COLO668 (cell line): ENCODE measurements at regions not wholly inside any gene's neighbourhood (a gene's known extent, or its start where the extent isn't known, plus 50 kb on each side); places are given as distances from the start of the nearest gene placed in this dataset.

ENCODE experiments used
- DNase-seq: peaks from one replicate; lab custom pipeline; 2025; ENCODE audit not compliant: unreplicated experiment; lab: John Stamatoyannopoulos, UW

- no peak for DNase-seq
These were observed 188.5 kb downstream of the HLX start for GRCh38 chr1:221067721-221068120.

GRCh38 chr1:221069178-221069903 lies 190.1 kb downstream of the HLX start:
- DNase-seq, result no peak

- DNase-seq, result no peak
These were observed 190.7 kb downstream of the HLX start for GRCh38 chr1:221069986-221070385.

- no peak for DNase-seq
These were observed 192.5 kb downstream of the HLX start for GRCh38 chr1:221071777-221072176.

- DNase-seq, result no peak
These were observed 193.0 kb downstream of the HLX start for GRCh38 chr1:221072214-221072613.

GRCh38 chr1:221074332-221074731 lies 195.1 kb downstream of the HLX start:
- no peak for DNase-seq

GRCh38 chr1:221075911-221076310 lies 196.7 kb downstream of the HLX start:
- DNase-seq, result no peak

GRCh38 chr1:221076391-221076811 lies 197.2 kb downstream of the HLX start:
- no peak for DNase-seq

- DNase-seq, result no peak
These were observed 199.2 kb downstream of the HLX start for GRCh38 chr1:221078260-221078965.

- DNase-seq, result no peak
These were observed 204.7 kb downstream of the HLX start for GRCh38 chr1:221083902-221084301.

GRCh38 chr1:221084681-221085080 lies 205.4 kb downstream of the HLX start:
- DNase-seq, result no peak

- no peak for DNase-seq
These were observed 206.6 kb downstream of the HLX start for GRCh38 chr1:221085701-221086375.

- DNase-seq, result no peak
These were observed 208.7 kb downstream of the HLX start for GRCh38 chr1:221087919-221088318.

GRCh38 chr1:221089273-221089672 lies 210.0 kb downstream of the HLX start:
- no peak for DNase-seq

- DNase-seq, result no peak
These were observed 210.6 kb downstream of the HLX start for GRCh38 chr1:221089803-221090202.

- DNase-seq, result no peak
These were observed 214.9 kb downstream of the HLX start for GRCh38 chr1:221093903-221094791.

- DNase-seq, result no peak
These were observed 218.4 kb downstream of the HLX start for GRCh38 chr1:221097479-221098281.

GRCh38 chr1:221098471-221099405 lies 219.5 kb downstream of the HLX start:
- DNase-seq, result no peak
